AML-193 (cell line): ENCODE measurements at regions not wholly inside any gene's neighbourhood (a gene's known extent, or its start where the extent isn't known, plus 50 kb on each side); places are given as distances from the start of the nearest gene placed in this dataset.
"Not testable (repeated sequence)": the region's sequence is repeated elsewhere in the genome, so short reads cannot be mapped to it uniquely, and the experiment has no call there.

Experiments used
- DNase-seq, 2 experiments: peaks; one replicate each; lab custom pipeline; 2025; lab: John Stamatoyannopoulos, UW

DNA sequence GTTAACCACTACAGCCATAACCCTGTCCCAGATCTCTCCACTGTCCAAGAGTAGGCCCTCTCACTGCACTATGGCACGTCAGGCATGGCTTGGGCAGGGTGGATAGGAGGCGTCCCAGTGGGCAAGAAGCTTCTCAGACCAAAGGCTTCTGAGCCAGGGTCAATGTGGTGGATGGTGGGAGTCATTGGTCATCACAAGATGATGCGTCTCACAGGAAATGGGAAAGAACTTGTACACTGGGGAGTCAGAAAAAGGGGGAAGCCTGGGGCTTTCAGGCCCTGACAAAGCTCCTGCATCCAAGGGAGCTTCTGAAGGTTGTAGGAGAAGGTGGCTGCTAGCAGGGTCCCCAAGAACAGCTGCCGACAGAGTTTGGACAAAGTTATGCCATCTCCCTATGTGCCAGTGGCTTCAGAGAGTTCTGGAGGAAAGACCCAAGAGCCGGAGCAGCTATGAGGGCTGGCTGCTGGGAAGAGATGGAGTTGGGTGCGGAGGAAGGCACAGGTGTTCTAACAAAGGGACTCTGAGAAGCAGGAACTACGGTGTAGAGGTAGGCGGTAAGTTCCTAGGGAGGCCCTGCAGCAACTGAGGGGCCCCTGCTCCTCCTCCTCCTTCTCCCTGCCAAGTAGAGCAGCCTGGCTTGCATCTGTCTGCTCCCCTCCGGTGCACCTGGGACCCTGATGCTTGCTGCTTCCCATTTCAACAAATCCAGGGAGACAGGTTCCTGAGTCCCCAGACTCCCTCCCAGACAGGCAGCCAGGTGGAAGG, 81.1 kb downstream of the ARL6IP4 start:
- DNase-seq = no peak

DNA sequence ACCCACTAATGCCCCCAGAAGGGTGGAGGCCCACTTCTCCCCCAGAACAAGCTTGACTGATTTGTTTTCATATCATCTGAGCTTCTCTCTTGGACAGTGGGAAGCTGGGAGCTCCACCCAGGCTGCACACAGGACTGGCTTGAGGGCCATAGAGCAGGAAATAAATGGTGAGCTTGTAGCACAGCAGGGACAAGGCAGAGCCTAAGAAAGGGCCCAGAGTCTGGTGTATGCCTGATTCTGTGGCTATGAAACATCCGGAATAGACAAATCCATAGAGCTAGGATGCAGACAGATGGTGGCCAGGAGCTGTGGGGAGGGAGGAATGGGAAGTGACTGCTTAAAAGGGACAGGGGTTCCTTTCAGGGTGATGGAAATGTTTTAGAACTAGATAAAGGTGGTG, 79.0 kb downstream of the ARL6IP4 start:
- DNase-seq = no peak

DNA sequence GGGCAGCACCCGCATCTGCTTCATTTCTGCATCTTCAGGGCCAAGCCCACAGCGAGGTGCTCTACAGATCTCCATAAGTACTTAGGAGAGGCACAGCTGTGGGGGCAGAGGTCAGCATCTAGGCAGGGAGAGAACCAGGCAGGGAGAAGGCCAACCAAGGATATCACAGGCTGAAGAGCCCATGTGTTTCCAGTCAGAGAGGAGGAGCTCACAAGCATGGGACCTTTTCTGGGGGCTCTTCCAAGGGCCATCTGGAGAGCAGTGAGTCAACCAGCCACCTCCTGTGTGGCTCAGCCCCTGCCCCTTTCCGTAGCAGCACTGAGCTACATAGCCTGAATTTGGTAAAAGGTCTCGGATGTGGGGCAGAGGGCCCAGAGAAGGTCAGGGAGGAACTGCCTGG, 78.5 kb downstream of the ARL6IP4 start:
- no peak for DNase-seq

DNA sequence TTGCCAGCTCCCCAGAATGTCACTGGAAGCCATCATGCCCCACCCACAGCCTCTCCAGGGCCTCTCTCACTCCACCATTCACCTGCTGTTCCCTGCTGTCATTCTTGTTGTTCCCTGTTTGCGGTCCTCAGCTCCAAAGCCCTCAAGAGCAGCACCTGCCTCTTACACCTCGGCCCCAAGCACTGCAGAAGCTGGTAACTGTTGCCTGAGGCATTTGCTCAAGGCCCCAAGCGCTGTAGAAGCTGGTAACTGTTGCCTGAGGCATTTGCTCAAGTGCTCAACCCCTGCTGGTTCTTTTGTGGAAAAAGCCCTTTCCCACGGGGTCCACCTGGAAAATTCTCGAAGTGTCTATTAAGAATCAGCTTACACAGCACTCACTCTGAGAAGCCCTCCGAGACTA, 78.0 kb downstream of the ARL6IP4 start:
- no peak for DNase-seq

DNA sequence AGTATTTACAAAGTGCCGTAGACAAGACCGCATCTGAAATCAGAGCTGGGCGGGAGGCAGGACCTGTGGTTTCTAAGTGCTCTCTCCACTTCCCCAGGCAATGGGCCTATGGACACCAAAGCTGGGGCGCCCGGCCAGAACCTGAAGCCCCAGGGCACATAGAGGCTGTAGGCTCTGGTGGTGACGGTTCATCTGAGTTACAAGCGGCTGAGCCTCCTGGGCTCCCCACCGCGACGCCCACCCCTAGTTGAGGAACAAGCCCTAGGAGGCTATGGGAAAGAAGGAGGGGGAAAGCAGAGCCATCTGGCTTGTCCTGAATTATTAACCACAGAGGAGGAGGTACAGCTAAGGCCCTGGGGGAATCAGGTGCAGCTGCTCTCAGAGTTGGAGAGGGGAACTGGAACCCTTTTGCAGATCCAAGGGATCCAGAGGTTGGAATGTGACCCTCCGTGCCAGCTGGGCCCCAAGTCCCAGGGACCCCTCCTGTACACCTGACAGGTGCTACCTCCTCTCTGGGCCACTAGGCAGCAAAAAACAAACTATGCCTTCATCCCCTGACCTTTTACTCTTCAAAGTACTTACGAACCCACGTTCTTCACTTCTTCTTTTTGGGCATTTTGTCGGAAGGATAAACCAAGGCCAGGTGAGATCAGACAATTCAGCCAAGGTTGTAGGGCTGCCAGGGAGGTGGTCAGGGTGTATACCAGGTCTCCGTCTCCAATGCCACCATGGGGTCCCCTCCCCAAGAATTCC, 77.2 kb downstream of the ARL6IP4 start:
- DNase-seq = no peak

DNA sequence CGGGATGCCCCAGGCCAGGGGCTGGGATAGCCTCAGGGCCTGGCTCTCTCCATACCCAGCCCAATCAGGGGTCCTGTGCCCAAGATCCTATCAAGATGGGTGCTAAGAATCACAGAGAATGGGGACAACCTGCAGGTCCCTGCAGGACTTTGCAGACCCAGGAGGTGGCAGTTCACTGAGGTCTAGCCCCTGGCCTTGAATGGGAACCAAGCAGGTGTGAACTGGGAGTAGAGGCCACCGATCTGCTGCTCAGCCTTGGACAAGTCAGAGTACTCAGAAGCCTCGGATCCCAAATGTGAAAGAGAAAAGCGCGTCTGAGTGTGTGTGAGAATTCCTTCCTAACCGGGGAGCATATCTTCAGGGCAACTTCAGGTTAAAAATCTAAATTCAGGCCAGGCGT, 76.2 kb downstream of the ARL6IP4 start:
- DNase-seq = no peak

DNA sequence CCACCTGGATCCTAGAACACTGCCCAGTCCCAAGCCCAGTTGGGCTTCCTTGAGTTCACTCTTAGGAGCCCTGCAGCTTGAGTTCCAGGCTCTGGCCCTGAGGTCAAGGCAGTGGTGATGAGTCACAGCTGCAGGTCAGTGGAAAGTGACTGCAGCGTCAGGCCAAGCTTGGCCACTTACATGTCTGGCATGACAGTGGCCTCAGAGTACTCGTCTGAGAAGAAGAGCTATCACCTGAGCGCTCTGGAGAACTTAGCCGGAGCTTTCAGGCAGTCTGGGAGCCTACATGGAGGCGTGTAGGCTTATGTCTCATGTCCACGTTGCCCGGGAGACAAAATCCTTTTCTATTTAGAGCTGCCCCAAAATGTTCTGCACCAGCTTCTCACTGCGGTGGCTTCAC, 75.6 kb downstream of the ARL6IP4 start:
- no peak for DNase-seq

DNA sequence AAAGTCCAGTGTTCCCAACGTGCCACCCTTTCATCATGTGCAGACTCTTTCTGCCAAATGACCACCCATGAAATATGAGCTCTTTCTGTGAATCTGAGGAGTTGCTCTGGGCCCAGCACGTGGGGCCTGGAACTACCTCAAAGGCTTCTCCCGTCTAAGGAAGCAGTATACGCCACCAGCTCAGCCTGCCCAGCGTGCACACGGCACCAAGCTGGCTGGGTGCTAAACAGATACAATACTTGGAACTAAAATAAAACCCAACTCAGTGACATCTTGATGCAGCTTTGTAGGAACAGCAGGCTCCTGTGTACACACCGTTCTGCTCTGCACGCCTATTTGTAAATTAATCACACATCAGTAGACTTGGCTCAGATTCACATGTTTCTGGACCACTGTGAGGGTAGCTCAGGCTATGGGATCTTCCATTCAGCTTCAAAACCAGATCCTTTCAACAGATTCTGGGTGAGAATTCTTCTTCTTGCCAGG, 74.8 kb downstream of the ARL6IP4 start:
- no peak for DNase-seq

DNA sequence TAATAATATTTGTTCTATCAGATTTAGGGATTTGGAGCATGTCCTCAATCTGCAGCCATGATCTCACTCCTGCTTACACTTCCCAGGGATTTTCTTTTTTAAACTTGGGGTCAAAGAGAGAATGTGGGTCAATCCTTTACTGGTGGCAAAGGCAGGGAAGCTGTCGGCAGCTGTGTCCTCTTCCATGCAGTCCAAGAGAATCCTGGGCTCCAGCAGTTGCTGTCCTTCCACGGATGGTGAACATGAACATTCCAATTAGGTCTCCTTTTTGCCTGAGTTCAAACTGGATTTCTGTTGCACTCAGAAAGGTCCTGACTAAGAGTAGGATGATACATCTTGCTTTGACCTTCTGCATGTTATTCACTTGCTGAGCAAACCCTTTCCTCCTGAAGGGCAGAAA, 73.9 kb downstream of the ARL6IP4 start:
- no peak for DNase-seq

DNA sequence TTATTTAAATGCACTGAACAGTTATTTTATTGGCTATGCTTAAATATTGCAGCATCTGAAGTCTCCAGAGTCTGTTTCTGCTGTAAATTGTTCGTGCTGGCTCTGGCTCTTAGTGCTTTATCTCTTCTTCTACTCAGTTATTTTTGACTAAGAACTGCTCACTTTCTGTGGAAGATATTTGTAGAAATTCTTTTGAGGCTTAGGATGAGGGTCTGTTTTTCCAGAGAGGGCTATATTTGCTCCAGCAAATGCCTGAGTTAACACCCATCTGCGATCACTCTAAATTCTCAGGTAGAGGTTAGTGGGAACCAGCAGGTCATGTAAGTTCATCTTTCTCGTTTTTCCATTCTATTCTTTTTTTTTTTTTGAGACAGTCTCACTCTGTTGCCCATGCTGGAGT, 71.1 kb downstream of the ARL6IP4 start:
- DNase-seq = no peak

DNA sequence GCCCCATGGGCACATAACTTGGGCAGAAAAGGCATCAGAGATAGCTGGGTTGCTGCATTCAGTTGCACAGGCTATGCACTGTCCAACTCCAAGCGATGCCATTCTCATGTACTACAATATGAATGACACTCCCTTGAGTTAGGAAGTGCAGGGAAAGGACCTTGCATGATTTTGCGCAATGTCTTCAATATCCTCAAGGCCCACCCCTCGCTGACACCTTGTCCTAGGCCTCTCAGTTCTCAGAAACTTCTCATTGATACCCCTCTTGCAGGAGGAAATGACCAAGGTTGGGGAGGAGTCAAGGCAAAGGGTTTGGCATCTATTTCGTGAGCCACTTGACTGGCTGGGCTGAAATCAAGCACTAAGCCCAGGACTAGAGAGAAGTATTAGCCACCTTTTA, 70.4 kb downstream of the ARL6IP4 start:
- DNase-seq = no peak

DNA sequence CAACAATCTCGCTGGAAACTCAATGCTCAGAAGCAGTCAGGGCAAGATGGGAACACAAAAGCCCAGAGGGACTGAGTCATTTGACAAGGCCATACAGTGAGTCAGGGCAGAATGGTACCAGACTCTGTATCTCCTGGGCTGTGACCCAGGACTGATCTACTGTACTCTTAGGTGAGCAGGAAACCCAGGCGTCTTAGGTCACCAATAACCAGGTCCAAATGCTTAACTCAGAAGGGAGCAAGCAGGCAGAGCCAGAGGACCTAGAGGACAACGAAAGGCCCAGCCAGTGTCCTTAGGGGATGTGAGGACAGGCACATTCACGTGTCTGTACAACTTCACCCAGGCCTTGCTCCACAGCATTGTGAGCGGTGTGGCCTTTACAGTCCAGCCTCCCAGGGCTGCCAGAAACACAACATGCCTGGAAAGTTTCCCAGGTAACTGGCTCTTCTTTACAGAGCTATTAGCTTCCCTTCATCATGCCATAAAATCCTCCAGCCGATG, 69.9 kb downstream of the ARL6IP4 start:
- DNase-seq = no peak

DNA sequence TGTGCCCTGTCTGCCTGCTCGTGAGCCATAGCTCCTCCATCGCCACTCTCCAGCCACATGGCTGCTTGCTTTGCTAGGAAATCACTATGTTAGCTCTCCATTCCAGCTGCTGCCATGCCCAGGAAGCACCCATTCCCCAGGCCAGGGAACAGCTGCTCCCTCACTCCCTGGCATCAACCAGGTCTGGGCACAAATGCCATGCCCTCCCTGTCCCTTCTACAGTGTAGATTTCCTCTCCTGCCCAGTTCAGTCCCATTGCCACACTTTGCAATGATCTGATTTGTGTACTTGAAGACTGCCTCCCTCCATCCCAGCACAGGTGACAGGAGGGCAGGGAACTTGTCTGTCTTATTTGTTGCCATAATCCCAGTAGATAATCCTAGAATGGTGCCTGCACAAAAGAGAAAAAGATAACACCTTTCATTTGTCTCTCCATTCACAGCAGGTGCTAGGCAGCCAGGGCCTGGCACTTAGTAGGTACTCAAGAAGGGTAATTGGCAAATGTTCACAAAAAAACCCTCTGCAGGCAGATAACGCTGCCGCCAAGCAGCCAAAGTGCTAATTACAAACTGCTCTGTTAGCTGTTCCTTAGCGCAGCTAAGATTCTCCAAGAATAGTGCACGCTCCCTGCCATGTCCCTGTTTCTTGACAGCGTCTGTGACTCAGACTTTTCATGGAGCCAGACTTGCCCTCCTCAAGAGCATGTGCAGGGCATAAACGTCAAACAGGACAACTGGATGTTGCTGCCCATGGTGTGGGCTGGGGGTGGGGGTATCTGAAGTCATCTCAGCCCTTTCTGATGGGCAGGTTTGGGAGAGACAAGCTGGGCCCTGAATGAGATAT, 69.1 kb downstream of the ARL6IP4 start:
- no peak for DNase-seq

DNA sequence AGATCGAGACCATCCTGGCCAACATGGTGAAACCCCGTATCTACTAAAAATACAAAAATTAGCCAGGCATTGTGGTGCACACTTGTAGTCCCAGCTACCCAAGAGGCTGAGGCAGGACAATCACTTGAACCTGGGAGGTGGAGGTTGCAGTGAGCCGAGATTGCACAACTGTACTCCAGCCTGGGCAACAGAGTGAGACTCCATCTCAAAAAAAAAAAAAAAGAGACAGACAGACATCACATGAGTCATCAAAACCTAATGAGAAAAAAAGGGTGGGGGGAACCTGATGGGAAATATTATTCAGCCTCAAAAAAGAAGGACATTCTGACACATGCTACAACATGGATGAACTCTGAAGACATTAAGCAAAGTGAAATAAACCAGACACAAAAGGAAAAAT, 67.4 kb downstream of the ARL6IP4 start:
- not testable (repeated sequence) for DNase-seq

DNA sequence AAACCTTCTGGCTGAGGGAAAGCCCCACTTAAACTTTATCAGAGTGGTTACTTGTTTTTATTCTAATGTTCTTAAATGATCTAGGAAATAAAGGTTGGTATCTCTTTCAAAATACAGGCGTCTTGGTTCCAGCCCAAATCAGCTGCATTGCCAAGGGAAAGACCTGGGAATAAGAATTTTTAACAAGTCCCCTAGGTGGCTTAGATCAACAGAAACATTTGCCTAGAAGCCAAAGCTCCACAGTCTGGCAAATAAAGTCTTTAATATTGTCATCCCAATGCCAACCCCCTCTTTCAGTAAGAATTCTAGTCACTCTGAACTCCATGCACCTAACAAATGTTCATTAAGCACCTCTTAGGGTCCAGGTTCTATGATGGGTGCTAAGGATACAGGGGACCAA, 66.8 kb downstream of the ARL6IP4 start:
- DNase-seq = no peak

DNA sequence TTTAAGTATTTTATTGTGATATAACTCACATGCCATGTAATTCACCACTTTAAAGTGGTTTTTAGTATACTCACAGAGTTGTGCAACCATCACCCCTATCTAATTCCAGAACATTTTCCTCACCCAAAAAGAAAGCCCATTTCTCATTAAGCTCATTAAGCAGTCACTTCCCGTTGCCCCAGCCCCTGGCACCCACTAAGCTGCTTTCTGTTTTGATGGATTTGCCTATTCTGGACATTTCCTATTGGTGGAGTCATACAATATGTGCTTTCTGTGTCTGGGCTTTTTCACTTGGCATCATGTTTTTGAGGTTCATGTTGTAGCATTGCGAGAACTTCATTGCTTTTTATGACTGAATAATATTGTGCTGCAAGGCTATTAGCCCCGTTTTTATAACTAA, 66.0 kb downstream of the ARL6IP4 start:
- DNase-seq = no peak

DNA sequence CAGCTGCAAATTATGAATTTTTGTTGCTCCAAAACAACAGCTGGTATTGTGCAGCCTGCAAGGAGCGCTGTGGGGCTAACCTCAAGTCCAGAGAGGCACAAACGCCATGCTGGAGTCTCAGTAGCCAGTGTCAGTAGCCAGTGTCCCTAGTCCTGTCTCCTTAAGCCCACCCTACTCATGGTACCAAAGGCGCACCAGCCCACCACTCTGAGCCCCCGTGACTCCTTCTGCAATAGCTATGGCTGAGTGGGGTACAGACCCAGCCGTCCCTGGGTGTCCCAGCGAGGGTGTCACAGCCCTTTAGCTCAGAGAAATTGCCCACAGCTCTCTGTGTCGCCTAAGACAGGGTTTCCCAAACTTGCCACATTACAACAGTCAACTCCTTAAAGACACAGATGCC, 65.2 kb downstream of the ARL6IP4 start:
- no peak for DNase-seq

DNA sequence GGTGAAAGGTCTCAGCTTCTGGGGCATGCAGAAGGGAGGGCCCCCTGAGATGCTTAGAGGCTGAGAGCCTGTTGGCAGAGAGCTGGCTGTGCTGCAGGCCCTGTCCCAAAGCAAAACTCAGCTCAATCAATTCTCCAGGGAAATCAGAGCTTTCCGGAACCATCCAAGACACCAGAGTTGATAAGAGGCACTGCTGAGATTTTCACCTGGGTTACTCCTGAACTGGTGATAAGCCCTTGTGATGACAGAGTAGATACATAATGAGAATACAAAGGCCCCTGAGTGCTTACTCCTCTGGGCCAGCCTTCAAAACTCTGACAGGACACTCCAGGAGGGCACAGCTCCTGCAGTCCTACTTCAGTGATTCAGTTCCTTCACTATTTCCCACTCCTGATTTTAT, 63.9 kb downstream of the ARL6IP4 start:
- DNase-seq = no peak

DNA sequence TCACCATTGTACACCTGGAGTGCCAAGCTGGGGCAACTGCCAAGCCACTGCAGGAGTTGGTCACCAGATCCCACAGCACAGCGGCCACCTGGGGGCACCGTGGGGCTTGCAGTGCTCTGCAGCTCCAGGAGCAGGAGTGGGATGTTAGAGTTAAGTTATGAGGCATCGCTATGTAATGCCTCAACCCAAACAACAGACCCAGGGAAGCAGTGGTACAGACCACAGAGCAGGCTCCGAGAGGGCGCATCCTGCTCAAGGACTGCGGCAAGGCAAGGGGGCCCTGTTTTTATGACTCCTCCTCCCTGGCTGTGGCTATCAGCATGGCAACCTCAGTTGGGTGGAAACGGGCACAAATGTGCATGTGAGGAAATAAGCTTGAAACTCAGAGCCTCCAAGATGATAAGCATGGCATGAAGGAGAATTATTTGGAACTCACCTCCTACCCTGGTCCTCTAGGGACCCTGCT, 63.1 kb downstream of the ARL6IP4 start:
- no peak for DNase-seq

DNA sequence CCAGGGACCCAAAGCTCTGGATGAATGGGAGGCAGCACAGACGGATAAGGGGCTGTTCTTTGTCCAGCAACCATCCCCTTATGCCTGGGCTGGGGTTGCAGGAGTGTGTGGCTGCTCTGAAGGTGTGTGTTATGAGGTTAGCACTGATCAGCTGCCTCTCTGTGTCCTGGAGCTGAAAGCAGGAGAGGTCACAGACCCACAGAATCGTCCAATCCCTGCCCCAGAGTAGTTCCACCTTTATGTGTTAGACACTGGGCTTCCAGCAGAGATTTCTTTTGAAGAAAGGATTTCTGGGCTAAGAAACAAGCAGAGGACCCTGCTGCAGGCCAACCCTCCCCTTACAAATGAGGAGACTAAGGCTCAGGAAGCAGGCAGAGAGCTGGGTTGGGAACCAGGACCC, 62.4 kb downstream of the ARL6IP4 start:
- DNase-seq = no peak

DNA sequence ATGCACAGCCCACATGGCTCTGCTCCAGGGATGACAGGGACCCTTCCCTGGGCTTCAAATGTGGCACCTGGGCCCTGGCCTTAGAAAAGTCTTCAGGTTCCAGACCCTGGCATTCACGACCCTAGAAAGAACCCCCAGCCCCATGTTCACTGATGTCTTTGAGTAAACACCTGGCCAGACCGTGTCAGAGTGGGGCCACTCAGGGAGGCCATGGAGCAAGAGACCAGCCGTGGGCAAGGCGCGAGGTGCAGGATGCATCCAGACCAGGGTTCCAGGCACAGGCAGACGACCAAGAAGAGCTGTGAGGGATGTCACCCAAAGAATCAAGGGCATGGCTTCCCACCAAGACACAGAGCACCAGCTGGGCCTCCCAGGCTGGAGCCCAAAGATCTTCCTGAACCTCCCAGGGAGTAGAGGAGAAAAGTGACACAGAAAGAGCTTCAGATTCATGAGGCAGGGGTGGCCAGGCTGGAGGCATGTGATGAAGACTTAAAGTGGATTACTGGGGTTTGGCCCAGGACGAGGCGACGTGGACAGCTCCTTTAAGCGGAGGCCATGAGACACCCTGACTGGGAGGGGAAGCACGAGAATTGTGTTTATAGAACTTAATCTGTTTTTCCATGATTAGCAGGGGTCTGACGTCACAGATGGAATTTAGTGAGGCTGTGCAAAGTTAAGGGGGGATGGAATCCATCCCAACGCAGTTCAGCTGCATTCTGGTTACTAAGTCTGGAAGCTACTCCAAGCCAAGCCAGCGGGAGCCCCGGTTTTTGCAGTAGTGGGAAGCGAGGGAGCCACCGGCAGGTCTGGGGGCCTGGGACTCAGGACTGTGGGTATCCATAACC, 61.6 kb downstream of the ARL6IP4 start:
- DNase-seq = no peak
